ENCODE measurements at regions not wholly inside any gene's neighbourhood (a gene's known extent, or its start where the extent isn't known, plus 50 kb on each side); places are given as distances from the start of the nearest gene placed in this dataset.

GRCh38 chr1:117783606-117784396, 145.6 kb downstream of the GDAP2 start:
- DNase-seq (ENCODE audit: unreplicated experiment) = no peak
- Mint-ChIP-seq H3K4me3 (ENCODE audit: unreplicated experiment) (no peak overlapping the region), H3K36me3 (ENCODE audit: insufficient read depth, unreplicated experiment) (no peaks in the 10 kb centered on the region), H3K9me3 (ENCODE audit: unreplicated experiment) (no peaks in the 10 kb centered on the region), H3K4me1 (ENCODE audit: insufficient read depth, unreplicated experiment) (peaks cover 6% of the 10 kb centered on the region), H3K27me3 (ENCODE audit: insufficient read depth, unreplicated experiment) (no peaks in the 10 kb centered on the region), H3K27ac (ENCODE audit: low read depth, unreplicated experiment) (no peak overlapping the region)
- TF ChIP-seq CTCF (IDR thresholded peaks at IDR 0.05; ENCODE audit: unreplicated experiment) = no peak
- ChIA-PET CTCF (interaction anchor here (1.1 kb wide), 1 partner anchor 17 kb away, joined by 3 read pairs; no protein-coding TSS in a partner anchor), POLR2A (no interaction called here)
- no TSS peak for BruUV-seq (replicated peaks)
- intact Hi-C loops (cut with micrococcal nuclease) = no loop called here

GRCh38 chr1:117788014-117788413, 141.4 kb downstream of the GDAP2 start:
- no peak for TF ChIP-seq CTCF (IDR thresholded peaks at IDR 0.05; ENCODE audit: unreplicated experiment)
- ChIA-PET CTCF (interaction anchor here (0.6 to 0.9 kb wide), 2 partner anchors 12 to 300 kb away, joined by 3 read pairs; no protein-coding TSS in a partner anchor), POLR2A (no interaction called here)
- peaks cover 7% of the 10 kb centered on the region for H3K9me3 Mint-ChIP-seq (ENCODE audit: unreplicated experiment)
- no peaks in the 10 kb centered on the region for H3K36me3 Mint-ChIP-seq (ENCODE audit: insufficient read depth, unreplicated experiment)
- H3K27ac Mint-ChIP-seq (ENCODE audit: low read depth, unreplicated experiment) = no peak overlapping the region
- H3K4me1 Mint-ChIP-seq (ENCODE audit: insufficient read depth, unreplicated experiment) = peaks cover 6% of the 10 kb centered on the region
- no TSS peak for BruUV-seq (replicated peaks)
- H3K27me3 Mint-ChIP-seq (ENCODE audit: insufficient read depth, unreplicated experiment) = no peaks in the 10 kb centered on the region
- no peak overlapping the region for H3K4me3 Mint-ChIP-seq (ENCODE audit: unreplicated experiment)
- no peak for DNase-seq (ENCODE audit: unreplicated experiment)
- intact Hi-C loops (cut with micrococcal nuclease) = no loop called here

- peaks cover 7% of the 10 kb centered on the region for H3K9me3 Mint-ChIP-seq (ENCODE audit: unreplicated experiment)
- no peak for DNase-seq (ENCODE audit: unreplicated experiment)
- BruUV-seq (replicated peaks) = no TSS peak
- CTCF ChIA-PET = no interaction called here
- intact Hi-C loops (cut with micrococcal nuclease) = no loop called here
- POLR2A ChIA-PET = no interaction called here
- no peaks in the 10 kb centered on the region for H3K27me3 Mint-ChIP-seq (ENCODE audit: insufficient read depth, unreplicated experiment)
- no peak for TF ChIP-seq CTCF (IDR thresholded peaks at IDR 0.05; ENCODE audit: unreplicated experiment)
- H3K4me1 Mint-ChIP-seq (ENCODE audit: insufficient read depth, unreplicated experiment) = no peaks in the 10 kb centered on the region
- H3K4me3 Mint-ChIP-seq (ENCODE audit: unreplicated experiment) = no peak overlapping the region
- no peaks in the 10 kb centered on the region for H3K36me3 Mint-ChIP-seq (ENCODE audit: insufficient read depth, unreplicated experiment)
- no peak overlapping the region for H3K27ac Mint-ChIP-seq (ENCODE audit: low read depth, unreplicated experiment)
These were observed 136.0 kb downstream of the GDAP2 start for GRCh38 chr1:117793413-117793812.

GRCh38 chr1:117794073-117794472, 135.3 kb downstream of the GDAP2 start:
- no peaks in the 10 kb centered on the region for H3K27me3 Mint-ChIP-seq (ENCODE audit: insufficient read depth, unreplicated experiment)
- H3K36me3 Mint-ChIP-seq (ENCODE audit: insufficient read depth, unreplicated experiment) = no peaks in the 10 kb centered on the region
- ChIA-PET POLR2A (interaction anchor here (0.5 to 1.2 kb wide), 2 partner anchors 12 to 41 kb away, joined by 3 to 4 read pairs; no protein-coding TSS in a partner anchor), CTCF (interaction anchor here (1.3 kb wide), 1 partner anchor 101 kb away, joined by 3 read pairs; no protein-coding TSS in a partner anchor)
- intact Hi-C loops (cut with micrococcal nuclease) = no loop called here
- H3K4me1 Mint-ChIP-seq (ENCODE audit: insufficient read depth, unreplicated experiment) = no peaks in the 10 kb centered on the region
- H3K9me3 Mint-ChIP-seq (ENCODE audit: unreplicated experiment) = peaks cover 7% of the 10 kb centered on the region
- BruUV-seq (replicated peaks) = no TSS peak
- no peak for TF ChIP-seq CTCF (IDR thresholded peaks at IDR 0.05; ENCODE audit: unreplicated experiment)
- no peak overlapping the region for H3K27ac Mint-ChIP-seq (ENCODE audit: low read depth, unreplicated experiment)
- H3K4me3 Mint-ChIP-seq (ENCODE audit: unreplicated experiment) = no peak overlapping the region
- DNase-seq (ENCODE audit: unreplicated experiment) = no peak

Measured in MCF 10A (cell line).